ENCODE measurements at regions not wholly inside any gene's neighbourhood (a gene's known extent, or its start where the extent isn't known, plus 50 kb on each side); places are given as distances from the start of the nearest gene placed in this dataset.

DNA sequence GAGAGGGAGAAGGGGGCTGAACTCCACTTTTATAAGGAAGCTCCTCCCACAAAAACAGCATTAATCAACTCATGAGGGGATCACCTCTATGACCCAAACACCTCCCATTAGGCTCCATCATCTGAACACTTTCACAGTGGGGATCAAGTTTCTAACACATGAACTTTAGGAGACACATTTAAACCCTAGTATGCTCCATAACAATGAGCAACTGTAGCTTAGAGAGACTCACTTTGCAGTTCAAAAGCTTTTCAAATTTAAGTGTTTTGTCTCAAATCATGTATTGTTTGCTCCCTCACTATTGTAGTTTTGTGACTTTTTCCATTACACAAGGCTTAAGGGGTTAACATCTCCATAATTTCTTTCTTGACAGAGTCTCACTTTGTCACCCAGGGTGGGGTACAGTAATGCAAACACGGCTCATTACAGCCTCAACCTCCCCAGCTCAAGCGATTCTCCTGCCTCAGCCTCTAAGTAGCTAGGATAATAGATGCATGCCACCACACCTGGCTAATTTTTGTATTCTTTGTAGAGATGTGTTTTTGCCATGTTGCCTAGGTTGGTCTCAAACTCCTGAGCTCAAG is 352.7 kb upstream of the CDH20 start:
- no peak for DNase-seq (ENCODE audit: low read depth)

DNA sequence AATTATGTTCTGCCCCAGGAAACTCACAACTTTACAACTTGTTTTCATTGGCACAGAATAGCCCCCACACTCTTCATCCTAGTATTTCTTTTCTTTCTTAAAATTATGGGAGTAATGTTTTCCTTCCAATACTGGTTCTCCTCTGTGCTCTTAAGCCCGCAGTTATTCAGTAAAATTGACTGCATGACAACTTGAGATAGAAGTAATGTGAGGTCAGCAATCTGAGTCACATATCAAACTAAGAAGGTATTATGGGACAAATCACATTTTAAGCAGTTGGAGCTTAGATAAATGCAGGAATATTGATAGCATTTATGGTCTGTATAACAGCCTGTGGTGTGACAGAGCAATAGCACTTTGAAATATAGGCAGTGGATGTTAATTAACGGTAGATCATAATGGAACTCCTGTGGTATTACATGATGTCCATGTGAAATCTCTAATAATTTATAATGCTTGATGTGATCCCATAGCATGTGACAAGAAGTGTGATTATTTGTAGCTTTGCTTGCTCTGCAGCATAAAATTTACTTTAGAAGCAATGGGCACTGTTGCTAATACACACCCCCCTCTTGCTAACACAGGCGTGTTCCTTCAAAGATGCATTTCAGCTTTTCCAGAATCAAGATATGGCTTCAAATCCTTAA is 351.4 kb upstream of the CDH20 start:
- peak; percentile 24 for DNase-seq (ENCODE audit: low read depth)

DNA sequence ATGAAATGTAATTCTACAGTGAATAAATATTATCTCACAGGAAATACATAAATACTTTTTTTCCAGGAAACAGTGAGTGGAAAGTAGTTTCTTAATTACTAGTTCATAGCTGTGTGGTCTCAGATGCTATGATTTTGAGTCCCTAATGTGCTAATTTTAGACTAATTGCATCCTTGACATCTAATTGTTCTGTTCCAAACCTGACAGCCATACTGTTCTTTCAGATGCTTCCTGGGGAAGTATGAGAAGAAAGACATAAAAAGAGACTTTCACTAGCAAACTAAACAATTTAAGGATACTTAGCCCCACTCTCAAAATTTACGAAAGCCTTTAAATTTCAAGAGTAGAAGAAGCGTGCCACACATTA is 350.9 kb upstream of the CDH20 start:
- no peak for DNase-seq (ENCODE audit: low read depth)

DNA sequence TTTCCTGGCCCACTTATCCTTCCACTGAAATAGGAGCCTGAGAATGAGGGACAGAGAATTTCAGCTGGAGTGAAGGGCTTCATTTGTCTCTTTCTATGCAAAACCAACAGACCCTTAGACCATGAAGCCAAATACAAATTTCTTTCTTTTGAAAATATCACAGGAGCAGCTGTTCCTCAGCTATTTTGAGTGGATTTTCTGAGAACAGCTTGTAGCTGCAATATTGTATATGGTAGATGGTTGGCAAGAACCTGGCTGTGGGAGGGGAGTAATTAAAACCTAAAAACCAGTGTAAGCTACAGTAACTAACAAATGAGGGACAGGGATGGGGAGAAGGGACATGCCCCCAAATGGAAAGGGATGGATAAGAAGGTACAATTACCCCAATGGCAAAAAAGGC is 350.3 kb upstream of the CDH20 start:
- DNase-seq (ENCODE audit: low read depth) = no peak

DNA sequence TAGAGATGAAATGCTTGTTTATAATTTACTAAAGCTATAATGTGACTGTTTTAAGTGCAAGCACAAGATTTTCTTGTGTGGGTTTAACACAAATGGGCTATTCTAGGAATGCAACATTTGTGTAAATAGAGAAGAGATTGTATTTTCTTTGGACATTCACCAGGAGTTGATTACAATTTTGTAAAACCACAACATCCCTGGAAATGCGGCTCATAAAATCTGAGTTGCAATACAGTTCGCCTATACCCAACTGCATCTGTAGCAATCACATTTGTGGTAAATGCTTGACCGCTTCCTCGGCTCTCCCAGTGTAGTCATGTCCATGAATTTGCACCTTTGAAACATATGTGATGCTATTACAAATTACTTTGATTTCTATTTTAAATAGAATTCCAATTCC is 348.7 kb upstream of the CDH20 start:
- DNase-seq (ENCODE audit: low read depth) = peak; percentile 92

DNA sequence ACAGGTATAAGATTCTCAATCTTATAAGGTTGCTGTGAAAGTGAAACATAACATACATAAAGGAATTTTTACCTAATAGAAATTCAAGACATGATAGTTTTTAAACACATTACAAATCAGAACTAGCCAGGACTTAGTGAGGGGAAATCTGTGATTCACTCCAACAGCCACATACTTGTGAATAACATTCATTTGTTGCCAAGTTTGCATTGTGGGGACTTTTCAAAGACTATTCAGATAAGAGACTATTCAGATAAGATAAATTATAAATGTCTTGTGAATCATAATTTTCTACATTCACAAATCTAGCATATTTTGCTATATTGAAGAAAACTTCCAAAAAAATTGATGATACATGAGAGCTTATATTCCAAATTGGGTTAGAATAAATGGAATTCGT is 345.3 kb upstream of the CDH20 start:
- DNase-seq (ENCODE audit: low read depth) = no peak

DNA sequence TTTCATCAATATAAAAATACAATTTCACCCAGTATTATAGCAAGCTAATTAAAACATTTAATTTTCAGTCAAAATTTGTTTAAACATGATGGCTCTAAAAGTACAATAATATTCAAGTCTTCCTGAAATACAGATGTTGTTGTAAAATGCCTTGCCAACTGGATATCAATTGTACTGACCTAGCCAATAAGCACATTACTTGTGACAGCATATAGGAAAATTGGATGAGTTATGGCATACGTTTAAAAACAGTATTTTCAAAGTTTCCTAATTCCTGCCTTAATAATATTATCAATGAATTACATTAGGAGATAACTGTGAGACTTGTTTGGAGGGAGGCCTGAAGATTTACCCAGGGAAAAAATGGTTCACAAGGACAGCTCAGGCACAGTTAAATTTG is 336.9 kb upstream of the CDH20 start:
- DNase-seq (ENCODE audit: low read depth) = no peak

DNA sequence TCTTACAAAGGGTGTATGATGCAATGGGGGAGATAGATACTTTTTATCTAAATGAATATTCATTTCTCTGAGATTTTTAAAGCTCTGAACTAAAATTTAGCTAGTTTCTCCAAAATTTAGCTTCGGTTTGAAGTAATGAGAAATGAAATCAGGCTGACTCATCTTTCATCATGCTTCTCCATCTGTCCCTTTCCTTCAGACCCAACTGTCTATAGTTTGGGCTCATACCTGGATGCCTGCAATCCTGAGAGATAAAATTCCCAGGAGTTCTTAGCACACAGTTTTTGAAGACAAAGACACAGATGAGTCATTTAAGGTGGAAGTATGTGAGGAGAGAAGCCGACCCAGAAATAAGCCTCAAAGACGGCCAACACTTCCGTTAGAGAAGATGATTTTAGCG is 336.4 kb upstream of the CDH20 start:
- no peak for DNase-seq (ENCODE audit: low read depth)

DNA sequence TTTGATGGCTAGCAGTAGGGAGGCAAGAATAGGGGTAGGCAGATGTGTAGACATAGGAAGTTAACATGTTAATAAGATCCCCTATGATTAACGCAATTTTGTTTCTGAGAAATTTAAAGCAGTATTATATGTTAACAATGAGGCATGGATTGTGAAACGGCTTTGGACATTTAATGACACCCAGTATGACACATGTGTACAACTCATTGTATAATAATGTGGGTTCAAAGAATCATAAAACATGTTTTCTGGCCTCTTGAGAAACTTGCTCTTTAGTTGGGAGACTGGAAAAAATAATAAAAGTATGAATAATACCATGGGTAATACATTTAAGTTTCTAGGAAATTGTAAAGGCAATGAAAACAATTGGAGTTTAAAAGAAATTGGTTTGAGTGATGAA is 332.1 kb upstream of the CDH20 start:
- DNase-seq (ENCODE audit: low read depth) = no peak

DNA sequence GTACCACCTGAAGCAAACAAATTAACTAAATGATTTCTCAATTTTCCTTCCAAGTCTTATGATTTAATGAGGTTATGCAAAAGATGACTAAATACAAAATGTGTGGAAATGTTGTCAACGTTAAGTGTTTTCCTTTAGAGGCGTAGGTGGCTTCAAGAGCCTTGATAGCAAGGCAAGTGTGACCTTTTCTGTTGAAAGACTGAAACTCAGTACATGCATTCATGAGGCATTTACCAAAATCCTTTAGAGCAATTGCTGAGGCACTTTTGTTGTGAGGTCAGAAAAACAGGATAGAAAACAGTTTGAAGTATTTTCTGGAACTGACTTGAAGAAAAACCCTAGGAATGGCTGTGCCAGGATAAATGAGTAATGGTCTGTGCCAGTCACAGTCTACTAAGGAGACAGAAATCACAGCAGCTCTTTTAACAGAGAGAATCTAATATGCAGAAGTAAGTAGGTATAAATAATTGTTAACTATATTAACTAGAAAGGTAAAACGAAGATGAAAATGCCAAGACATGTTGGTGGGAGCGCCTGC is 326.5 kb upstream of the CDH20 start:
- DNase-seq (ENCODE audit: low read depth) = no peak

DNA sequence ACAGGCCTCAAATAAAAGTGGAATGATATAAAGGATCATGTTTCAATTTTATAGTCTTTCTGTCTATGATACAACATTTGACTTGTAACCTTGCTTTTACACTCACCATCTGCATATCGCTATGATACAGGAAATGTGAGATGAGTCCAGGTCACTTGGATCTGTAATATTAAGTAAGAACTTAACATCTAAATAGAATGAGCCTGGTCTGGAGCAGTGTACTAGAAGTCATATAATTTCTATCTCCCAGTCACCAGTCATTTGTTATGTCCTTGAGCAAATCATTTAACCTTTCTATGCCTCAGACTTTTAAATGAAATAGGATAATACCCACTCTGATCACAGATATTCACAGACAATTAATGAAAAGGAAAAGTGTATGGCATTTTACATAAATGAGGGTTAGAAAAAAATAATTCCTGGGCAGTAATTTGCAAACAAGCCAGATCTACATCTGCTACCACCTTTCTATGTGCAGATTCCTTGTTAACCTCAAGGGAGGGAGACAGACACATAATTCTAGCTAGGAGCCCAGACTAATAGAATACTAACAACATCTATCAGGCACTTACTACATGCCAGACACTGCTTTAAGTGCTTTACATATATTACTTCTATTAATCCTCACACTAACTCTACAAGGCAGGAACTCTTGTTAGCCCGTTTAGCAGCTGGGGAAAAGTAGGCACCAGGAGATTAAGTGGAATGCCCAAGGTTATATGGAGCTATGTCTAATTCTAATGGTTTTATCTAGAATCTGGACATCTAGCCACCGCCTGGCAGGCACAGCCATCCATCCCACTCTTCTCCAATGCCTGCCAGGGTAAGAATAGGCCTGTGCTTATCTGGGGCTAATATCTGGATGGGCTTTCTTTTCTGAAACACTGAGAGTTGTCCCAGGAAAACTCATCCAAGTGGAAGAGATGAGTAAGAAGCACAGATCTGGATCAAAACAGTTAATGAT is 313.6 kb upstream of the CDH20 start:
- no peak for DNase-seq (ENCODE audit: low read depth)

DNA sequence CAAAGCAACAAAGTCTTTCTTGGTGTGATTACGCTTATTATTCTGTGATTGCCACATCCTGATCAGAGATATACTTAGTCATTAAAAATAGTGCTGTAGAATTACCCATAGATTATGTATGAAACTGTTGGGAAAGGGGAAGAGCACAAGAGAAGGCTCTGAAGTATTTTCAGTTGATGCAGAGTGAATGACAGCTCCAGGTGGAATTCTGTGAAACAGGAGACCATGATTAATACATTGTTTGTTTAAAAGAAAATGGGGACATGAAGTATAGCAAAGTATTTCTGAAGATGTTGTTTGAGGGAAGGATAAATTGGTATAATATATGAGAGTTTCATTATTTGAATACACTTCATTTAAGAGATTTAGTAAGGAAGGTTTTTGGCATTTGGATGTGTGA is 307.6 kb upstream of the CDH20 start:
- DNase-seq (ENCODE audit: low read depth) = no peak

DNA sequence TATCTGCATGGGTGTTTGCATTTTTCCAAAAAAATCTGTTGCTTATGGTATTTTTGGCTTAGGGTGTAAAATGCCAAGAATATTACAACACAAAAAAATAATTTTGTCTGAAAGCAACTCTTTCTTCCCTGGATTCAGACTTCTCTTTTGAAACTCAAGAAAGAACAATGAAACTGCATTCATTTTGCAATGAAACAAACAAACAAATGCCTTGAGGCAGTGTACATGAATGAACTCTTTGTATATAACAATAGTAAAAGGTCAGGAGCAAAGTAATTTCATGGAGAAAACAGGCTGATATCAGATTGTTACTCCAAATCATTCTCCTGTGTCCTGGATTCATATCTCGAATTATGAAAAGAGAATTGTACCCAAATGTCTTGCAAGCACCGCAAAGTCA is 301.6 kb upstream of the CDH20 start:
- DNase-seq (ENCODE audit: low read depth) = no peak

DNA sequence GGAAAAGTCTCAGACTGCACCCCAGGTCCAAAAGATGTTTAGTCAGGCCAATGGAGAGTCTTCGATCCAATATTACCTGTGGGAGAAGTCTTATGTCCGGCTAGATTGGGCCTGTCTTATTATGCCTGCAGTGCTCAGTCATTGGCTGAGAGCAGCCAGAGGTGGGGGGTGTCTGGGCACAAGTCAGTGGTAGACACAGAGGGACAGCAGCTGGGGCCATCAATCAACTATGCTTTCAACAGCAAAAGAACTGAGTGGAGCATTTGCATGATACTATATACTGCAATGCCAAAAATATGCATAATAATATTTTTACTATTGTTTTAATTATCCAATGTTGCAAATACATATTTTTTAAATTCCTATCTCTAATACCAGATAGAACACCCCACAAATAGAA is 298.6 kb upstream of the CDH20 start:
- no peak for DNase-seq (ENCODE audit: low read depth)

DNA sequence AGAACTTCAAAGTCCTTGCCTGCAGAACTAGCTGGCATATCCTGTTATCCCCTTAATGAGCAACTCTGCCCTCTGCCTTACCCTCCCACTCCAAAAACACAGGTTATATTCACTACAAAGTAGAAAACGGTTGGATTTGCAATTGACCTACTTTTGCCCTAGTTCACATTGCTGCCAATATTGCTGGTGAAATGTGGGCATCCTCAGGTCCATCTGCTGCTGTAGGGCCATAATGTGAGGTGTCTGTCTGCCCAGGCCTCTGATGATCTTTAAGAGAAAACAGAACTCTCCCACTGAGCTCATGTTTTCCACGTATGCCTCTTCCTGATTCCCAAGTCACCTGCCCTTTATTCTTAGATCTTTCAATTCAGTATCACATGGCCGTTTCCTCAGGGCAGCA is 294.0 kb upstream of the CDH20 start:
- no peak for DNase-seq (ENCODE audit: low read depth)

DNA sequence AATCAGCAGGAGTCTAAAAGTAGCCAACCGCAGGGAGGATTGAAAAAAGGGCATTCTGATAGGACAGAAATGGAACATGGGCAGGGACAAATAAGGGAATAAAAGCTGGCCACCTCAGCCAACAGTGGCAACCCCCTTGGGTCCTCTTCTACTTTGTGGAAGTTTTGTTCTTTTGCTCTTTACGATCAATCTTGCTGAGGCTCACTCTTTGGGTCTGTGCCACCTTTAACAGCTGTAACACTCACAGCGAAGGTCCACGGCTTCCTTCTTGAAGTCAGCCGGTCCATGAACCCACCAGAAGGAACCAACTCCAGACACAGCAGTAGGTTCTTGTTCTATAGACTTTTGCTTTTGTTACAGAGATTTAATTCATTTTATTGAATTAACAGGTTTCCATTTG is 285.4 kb upstream of the CDH20 start:
- DNase-seq (ENCODE audit: low read depth) = no peak

DNA sequence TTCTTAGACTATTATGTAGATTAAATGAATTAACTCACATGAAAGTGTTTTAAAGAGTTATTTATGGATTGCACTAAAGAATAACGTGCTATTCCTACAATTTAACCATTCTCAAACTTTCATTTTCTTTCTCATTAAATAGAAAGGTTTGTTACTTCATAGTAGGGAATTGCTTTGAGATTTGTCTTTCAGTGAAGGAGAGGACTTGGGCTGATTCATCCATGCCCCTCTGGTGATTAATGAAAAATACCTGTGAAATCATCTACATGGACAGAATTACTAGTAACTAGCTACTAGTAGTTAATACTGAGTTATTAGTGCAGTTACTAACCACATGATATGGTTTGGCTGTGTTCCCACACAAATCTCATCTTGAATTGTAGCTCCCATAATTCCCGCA is 275.8 kb upstream of the CDH20 start:
- no peak for DNase-seq (ENCODE audit: low read depth)

DNA sequence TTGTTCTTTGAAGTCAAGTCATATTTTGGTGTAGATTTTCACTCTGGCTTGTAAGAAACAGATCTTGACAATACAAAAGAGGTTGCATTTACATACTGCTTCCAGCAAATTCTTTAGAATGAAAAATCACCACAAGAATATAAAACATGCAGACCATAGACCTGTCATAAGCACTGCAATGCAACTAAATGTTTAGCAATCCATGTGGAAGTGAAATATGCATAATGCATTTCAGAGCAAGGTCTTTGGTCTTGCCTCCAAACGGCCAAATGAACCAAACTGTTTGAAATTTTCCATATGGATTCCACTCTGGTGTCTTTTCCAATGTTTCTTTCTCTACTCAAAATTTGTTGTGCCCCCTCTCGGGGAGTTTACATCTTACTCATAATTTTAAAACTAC is 271.0 kb upstream of the CDH20 start:
- DNase-seq (ENCODE audit: low read depth) = no peak

DNA sequence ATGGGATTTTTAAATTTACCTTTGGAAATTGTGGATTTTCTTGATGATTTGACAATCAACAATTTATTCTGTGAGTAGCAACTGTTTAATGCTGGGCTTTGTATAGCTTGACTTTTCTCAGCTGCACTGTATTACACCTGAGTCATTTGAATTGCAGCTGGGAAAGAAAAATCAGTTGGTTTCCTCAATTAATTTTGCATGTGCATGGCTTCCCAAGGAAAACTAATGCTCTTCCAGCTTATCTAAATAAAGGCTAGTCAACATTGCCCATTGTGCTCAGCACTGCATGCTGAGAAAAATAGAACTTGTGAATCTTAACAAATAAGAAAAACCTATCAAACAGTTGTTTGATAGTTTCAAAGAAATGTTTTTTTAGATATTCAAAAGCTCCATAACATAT is 268.3 kb upstream of the CDH20 start:
- DNase-seq (ENCODE audit: low read depth) = no peak

DNA sequence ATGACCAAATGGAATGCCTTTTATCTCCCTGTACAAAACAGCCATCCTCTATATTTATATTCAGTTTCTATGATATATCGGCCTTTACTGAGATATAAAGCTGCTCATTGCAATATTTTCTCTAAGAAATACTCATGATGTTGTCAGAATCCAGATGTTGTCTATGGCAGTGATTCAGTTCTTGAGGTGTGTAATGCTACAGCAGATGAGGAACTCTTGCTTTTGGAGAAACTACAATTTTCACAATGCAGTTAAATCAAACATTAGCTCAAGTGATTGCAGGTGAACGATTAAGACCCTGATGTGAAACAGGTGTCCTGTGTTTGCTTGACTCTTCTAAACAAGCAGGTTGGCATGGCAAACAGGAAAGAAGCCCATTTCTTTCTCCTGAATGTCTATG is 256.2 kb upstream of the CDH20 start:
- DNase-seq (ENCODE audit: low read depth) = no peak

DNA sequence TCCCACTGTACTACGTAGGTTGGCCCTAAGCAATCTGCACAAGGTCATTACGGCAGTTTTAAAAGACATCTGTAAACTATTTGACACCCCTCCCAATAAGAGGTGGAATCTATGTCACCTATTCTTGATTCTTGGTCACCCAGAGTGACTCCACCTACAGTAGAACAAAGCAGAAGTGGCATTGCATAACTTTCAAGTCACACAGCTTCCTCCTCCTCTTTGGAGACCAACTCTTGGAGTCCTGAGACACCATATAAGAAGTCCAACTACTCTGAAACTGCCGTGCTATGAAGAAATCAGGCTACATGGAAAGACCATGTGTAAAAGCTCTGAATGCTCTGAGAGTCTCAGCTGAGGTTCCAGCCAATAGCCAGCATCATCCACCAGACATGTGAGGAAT is 253.5 kb upstream of the CDH20 start:
- no peak for DNase-seq (ENCODE audit: low read depth)

DNA sequence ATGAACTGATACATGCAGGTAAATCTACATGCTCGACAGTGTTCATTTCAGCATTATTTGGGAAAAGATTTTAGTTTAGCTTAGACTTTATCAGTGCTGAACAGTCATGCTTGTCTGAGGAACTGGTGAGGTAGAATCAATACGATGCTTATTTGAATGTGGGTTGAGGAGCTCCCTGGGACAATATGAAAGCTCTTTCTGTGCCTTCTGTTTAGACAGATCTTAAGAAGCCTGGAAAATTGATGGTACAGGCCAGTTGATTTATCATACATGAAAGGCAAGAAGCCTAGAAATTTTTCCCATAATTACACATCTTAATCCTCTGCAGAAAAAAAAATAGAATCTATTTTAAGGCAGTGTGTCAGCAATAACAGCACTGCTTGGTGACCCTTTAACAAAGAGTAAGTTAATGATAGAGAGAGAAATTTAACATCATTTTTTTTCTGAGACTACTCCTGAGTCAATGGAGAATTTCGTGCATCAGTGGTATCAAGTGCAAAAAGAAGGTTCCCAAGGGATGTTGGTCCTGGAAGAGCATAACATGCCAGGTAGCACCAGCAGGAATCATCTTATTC is 252.2 kb upstream of the CDH20 start:
- DNase-seq (ENCODE audit: low read depth) = no peak

All from renal cortical epithelial cell (primary cell).